ENCODE measurements at regions not wholly inside any gene's neighbourhood (a gene's known extent, or its start where the extent isn't known, plus 50 kb on each side); places are given as distances from the start of the nearest gene placed in this dataset.

- Histone ChIP-seq H3K36me3 (ENCODE audit: control insufficient read depth in 2 of 2, insufficient read depth in 2 of 2, low read length in 1 of 2) (no peaks in the 10 kb centered on the region), H3K79me2 (ENCODE audit: control insufficient read depth, insufficient read depth, low read length) (no peaks in the 10 kb centered on the region), H3K9ac (ENCODE audit: control insufficient read depth, insufficient read depth, low read length) (no peak overlapping the region), H3K4me2 (ENCODE audit: control insufficient read depth, insufficient read depth) (no peak overlapping the region), H3K27me3 (replicated peaks in 1 of 2; ENCODE audit: control insufficient read depth in 2 of 2, insufficient read depth in 2 of 2, low read length in 1 of 2) (no peaks in the 10 kb centered on the region), H3K9me3 (replicated peaks; ENCODE audit: control insufficient read depth, insufficient read depth, low read length) (no peaks in the 10 kb centered on the region), H3K4me1 (ENCODE audit: control insufficient read depth, insufficient read depth, low read length) (no peaks in the 10 kb centered on the region), H2AFZ (ENCODE audit: control insufficient read depth, low read depth, low read length) (no peak overlapping the region), H4K20me1 (ENCODE audit: control insufficient read depth, insufficient read depth) (no peaks in the 10 kb centered on the region), H3K4me3 (no peak overlapping the region), H3K27ac (ENCODE audit: control insufficient read depth, insufficient read depth) (no peak overlapping the region)
- no TSS peak for BruUV-seq (replicated peaks)
- FAIRE-seq (no peak), ATAC-seq (no peak), DNase-seq (ENCODE audit: low read depth, low spot score) (no peak)
- WGBS (ENCODE audit: insufficient coverage, insufficient replicate concordance, low lambda C conversion rate, missing lambda C conversion rate) = 35% methylated on average over 1 of the region's 1 CpG
- SMC1A ChIA-PET (ENCODE audit: uncharacterized antibody, unreplicated experiment) = interaction anchor here (0.7 to 1.4 kb wide), 3 partner anchors 8 to 17 kb away, joined by 3 read pairs; no protein-coding TSS in a partner anchor
- RAD21 ChIA-PET (ENCODE audit: unreplicated experiment) = no interaction called here
- POLR2A ChIA-PET = no interaction called here
- intact Hi-C loops (cut with micrococcal nuclease; ENCODE audit: unreplicated experiment) = no loop called here
- CTCF ChIA-PET = no interaction called here
- in situ Hi-C loops (cut with MboI) = no loop called here
- TF ChIP-seq IKZF2 (IDR thresholded peaks at IDR 0.05) = no peak
- no peak for TF ChIP-seq PBX3 (IDR thresholded peaks at IDR 0.05; ENCODE audit: insufficient replicate concordance, low read depth, low read length)
- TF ChIP-seq POLR2AphosphoS2 (IDR thresholded peaks at IDR 0.05; ENCODE audit: low read depth, low read length) = no peak
- no peak for TF ChIP-seq RELB (IDR thresholded peaks at IDR 0.05; ENCODE audit: low read depth)
- TF ChIP-seq STAT3 (IDR thresholded peaks at IDR 0.05; ENCODE audit: low read depth, low read length) = no peak
- TF ChIP-seq ATF7 (IDR thresholded peaks at IDR 0.05; ENCODE audit: low read depth) = no peak
- TF ChIP-seq TCF12 (IDR thresholded peaks at IDR 0.05; ENCODE audit: low read depth, low read length) = no peak
- no peak for TF ChIP-seq SREBF2 (IDR thresholded peaks at IDR 0.05; ENCODE audit: low read length)
Observed at GRCh38 chr4:81634766-81635549, 163.3 kb upstream of the RASGEF1B start.

Measured in GM12878 (cell line).